Large intestine (tissue), 3 donors: ENCODE measurements at regions not wholly inside any gene's neighbourhood (a gene's known extent, or its start where the extent isn't known, plus 50 kb on each side); places are given as distances from the start of the nearest gene placed in this dataset.
"Not testable (repeated sequence)": the region's sequence is repeated elsewhere in the genome, so short reads cannot be mapped to it uniquely, and the experiment has no call there.

Experiments
- DNase-seq, 2 donors: peaks; one replicate each; pipeline versions ENCODE4 v3.0.0 to v3.0.0-alpha.2; 2013
- H3K27ac ChIP-seq: one replicate; pipeline ENCODE4 v1.5.1; 2013; ENCODE audit warnings: low read length
- H3K27me3 ChIP-seq: 2 replicates; pipeline ENCODE4 v1.6.1; 2013; ENCODE audit warnings: low read length; ENCODE audit not compliant: control insufficient read depth, insufficient read depth
- H3K36me3 ChIP-seq: 2 replicates; pipeline ENCODE4 v1.6.1; 2013; ENCODE audit warnings: low read length; ENCODE audit not compliant: control insufficient read depth, insufficient read depth
- H3K4me1 ChIP-seq: one replicate; pipeline ENCODE4 v1.6.1; 2013; ENCODE audit warnings: low read length; ENCODE audit not compliant: control insufficient read depth, insufficient read depth
- H3K4me3 ChIP-seq: one replicate; pipeline ENCODE4 v1.5.1; 2013; ENCODE audit warnings: low read length
- H3K9me3 ChIP-seq: one replicate; pipeline ENCODE4 v1.6.1; 2013; ENCODE audit warnings: mild to moderate bottlenecking, low read depth, low read length, moderate library complexity; ENCODE audit not compliant: control insufficient read depth
- WGBS: methylation state at CpG from one replicate; pipeline ENCODE4 v1.1.5; 2013; ENCODE audit warnings: low lambda C conversion rate; ENCODE audit not compliant: insufficient coverage; 5-methylcytosine and 5-hydroxymethylcytosine counted together

GRCh38 chr22:22771696-22772377 lies 115.8 kb upstream of the IGLL5 start:
- no peak for DNase-seq
- no peak overlapping the region for H3K27ac ChIP-seq
- H3K27me3 ChIP-seq = no peaks in the 10 kb centered on the region
- no peaks in the 10 kb centered on the region for H3K4me1 ChIP-seq
- no peaks in the 10 kb centered on the region for H3K9me3 ChIP-seq
- no peaks in the 10 kb centered on the region for H3K36me3 ChIP-seq
- H3K4me3 ChIP-seq = no peak overlapping the region
- WGBS = no CpG with 5 or more reads among the region's 4 CpGs

DNA sequence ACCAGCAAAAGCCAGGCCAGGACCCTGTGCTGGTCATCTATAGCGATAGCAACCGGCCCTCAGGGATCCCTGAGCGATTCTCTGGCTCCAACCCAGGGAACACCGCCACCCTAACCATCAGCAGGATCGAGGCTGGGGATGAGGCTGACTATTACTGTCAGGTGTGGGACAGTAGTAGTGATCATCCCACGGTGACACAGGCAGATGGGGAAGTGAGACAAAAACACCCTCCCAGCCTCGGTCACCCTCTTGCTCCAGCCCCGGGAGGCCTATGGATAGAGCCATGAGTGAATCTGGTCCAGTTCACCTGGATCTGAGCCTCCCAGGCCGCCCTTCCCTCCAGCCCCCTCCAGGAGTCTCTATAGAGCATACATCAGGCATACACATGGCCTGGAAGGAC lies 115.2 kb upstream of the IGLL5 start:
- H3K36me3 ChIP-seq = no peaks in the 10 kb centered on the region
- no peak overlapping the region for H3K27ac ChIP-seq
- H3K4me3 ChIP-seq = no peak overlapping the region
- no CpG with 5 or more reads among the region's 9 CpGs for WGBS
- H3K9me3 ChIP-seq = no peaks in the 10 kb centered on the region
- H3K4me1 ChIP-seq = no peaks in the 10 kb centered on the region
- H3K27me3 ChIP-seq = no peaks in the 10 kb centered on the region
- no peak for DNase-seq

DNA sequence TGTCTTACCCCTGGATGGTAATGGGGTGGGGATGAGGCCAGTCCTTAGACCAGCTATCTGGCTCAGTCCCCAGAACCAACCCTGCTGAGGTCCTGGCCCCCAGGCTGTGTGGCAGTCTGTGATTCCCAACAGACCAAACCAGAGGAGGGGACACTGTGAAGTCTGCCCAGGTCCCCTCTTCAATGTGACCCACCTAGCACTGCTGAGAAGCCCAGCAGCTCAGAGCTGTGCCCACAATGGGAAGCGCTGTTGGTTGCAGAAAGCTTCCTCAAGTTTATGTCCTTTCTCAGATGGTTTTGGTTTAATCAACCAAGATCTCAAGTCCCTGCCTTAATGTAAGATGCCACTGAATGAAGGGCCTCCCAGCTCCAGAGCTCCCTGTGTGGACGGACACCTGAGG lies 114.7 kb upstream of the IGLL5 start:
- no peak for DNase-seq
- no CpG with 5 or more reads among the region's 2 CpGs for WGBS
- Histone ChIP-seq H3K9me3 (no peaks in the 10 kb centered on the region), H3K36me3 (no peaks in the 10 kb centered on the region), H3K27me3 (no peaks in the 10 kb centered on the region), H3K4me3 (no peak overlapping the region), H3K27ac (no peak overlapping the region), H3K4me1 (no peaks in the 10 kb centered on the region)

DNA sequence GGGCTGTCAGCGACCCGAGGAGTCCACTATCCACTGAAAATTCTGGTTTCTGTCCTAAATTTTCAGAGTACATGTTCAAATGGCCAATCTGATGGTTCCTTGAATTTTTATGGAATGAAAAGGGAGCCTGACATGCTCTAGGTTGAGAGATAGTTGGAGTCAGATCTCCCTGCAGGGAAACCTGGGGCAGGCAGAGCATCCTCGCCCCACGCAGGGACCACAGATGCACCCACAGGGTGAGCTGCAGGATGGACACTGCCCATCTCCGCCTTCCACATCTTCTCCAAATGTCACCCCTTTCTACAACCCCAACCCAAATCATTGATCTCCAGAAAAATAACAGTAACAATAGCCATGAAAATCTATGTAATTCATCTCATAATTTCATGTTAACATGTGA lies 114.2 kb upstream of the IGLL5 start:
- Histone ChIP-seq H3K4me1 (no peaks in the 10 kb centered on the region), H3K36me3 (no peaks in the 10 kb centered on the region), H3K27ac (no peak overlapping the region), H3K27me3 (no peaks in the 10 kb centered on the region), H3K4me3 (no peak overlapping the region), H3K9me3 (no peaks in the 10 kb centered on the region)
- no CpG with 5 or more reads among the region's 5 CpGs for WGBS
- DNase-seq = no peak

DNA sequence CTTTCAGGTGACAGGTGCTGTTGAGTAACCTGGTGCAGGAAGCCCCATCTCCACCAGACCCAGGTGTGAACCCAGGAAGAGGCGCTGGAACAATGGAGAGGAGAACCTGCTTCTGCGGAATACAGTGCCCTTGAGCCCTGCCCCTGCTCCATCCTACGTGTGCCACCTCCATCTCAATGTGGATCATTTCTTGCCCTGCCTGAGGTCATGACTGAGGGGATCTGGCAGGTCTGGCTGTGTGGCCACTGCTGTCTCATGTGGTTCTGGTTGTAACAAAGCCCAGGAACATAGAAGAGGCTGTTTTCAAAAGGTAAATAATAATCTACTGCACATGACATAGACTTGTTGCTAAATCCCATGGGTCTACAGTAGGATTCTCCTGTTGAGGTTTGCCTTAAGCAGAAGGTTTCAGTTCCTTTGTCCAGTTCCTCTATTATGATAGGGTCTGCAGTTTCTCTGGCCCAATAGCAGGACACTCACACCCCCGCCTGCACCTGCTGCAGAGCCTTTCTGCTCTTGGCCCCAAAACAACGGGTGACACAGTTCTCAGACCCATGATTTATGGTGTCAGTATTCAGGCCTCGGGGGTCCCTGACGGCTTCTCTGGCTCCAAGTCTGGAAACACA lies 113.5 kb upstream of the IGLL5 start:
- H3K9me3 ChIP-seq = no peaks in the 10 kb centered on the region
- H3K36me3 ChIP-seq = no peaks in the 10 kb centered on the region
- no peak for DNase-seq
- WGBS = no CpG with 5 or more reads among the region's 7 CpGs
- H3K4me3 ChIP-seq = no peak overlapping the region
- H3K27me3 ChIP-seq = no peaks in the 10 kb centered on the region
- no peaks in the 10 kb centered on the region for H3K4me1 ChIP-seq
- H3K27ac ChIP-seq = no peak overlapping the region

DNA sequence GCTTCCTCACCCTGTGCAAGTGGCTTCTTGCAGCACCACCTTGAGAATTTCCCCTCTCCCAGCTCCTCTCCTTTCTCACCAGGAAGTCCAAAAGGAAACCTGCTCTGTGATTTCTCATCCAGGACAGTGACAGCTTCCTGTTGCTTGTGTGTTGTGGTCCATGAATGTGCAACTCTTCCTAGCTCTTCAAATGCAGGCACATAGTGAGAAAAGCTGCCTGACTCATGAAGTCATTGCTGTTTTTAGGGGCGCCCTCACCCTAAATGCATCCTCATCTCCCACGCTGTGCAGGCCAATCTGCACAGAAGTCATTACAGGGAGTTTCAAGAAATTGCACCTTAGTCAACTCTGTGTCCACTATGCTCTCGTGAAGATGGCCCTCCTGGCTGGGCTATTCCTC lies 112.9 kb upstream of the IGLL5 start:
- not testable (repeated sequence) for H3K9me3 ChIP-seq, DNase-seq, H3K27ac ChIP-seq, H3K4me1 ChIP-seq, H3K27me3 ChIP-seq, H3K4me3 ChIP-seq, H3K36me3 ChIP-seq
- no CpG with 5 or more reads among the region's 3 CpGs for WGBS

DNA sequence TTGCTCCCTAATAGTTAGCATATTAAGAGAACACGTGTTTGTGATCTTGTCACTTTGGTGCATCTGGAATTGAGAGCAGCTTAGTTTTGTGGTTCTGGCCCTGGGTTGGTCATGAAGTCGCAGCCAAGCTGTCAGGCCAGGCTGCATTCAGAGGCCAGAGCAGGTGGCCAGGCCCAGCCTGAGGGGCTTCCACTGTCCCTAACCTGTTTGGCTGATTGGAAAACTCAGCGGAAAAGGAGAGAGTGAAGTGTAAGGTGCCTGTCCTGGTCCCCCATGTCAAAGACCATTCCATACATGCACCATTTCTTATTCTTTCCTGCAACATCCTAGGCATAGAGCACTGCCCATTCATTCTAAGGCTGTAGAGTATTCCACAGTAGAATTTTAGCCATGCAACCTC lies 111.5 kb upstream of the IGLL5 start:
- H3K36me3 ChIP-seq = no peaks in the 10 kb centered on the region
- no peaks in the 10 kb centered on the region for H3K9me3 ChIP-seq
- H3K4me3 ChIP-seq = no peak overlapping the region
- no peak overlapping the region for H3K27ac ChIP-seq
- H3K27me3 ChIP-seq = no peaks in the 10 kb centered on the region
- H3K4me1 ChIP-seq = no peaks in the 10 kb centered on the region
- WGBS = 100% methylated on average over 1 of the region's 3 CpGs
- DNase-seq = no peak

DNA sequence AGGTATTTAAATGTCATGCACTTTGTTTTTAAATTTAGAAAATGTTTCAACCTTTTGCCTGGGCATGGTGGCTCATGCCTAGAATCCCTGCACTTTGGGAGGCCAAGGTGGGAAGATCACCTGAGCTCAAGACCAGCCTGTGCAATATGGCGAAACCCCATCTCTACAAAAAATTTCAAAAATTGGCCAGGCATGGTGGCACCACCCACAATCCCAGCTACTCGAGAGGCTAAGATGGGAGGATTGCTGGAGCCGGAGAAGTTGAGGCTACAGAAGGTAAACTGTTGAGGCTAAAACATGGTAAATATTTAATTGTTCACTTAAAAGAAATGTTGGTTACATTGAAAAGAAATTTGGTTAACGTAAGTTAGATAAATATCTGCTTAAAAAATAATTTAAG lies 108.4 kb upstream of the IGLL5 start:
- Histone ChIP-seq H3K27ac (no peak overlapping the region), H3K4me3 (no peak overlapping the region), H3K27me3 (no peaks in the 10 kb centered on the region), H3K9me3 (no peaks in the 10 kb centered on the region), H3K36me3 (no peaks in the 10 kb centered on the region), H3K4me1 (peaks cover 17% of the 10 kb centered on the region)
- no peak for DNase-seq
- 90% methylated on average over 2 of the region's 4 CpGs for WGBS

DNA sequence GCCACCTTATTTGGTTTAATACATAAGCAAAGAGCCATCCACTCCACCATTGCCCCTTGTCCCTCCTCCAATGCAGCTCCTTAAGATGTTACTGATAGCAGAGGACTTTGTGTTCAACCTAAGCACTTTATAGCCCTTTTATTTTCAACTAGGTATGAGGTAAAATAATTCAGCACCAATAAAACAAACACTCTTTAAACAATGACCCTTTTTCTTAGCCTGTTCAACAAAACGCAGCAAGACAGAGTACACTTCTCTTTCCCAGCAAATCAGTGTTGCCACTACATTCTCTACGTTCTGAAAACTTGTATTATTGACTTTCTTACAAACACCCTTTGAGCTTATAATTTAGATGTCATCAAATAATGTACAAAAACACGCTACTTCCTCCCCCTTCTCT lies 104.0 kb upstream of the IGLL5 start:
- H3K4me3 ChIP-seq = no peak overlapping the region
- DNase-seq = peak in 1 of 2 donors; percentile 76
- peak overlapping the region; percentile 61 for H3K27ac ChIP-seq
- H3K27me3 ChIP-seq = no peaks in the 10 kb centered on the region
- H3K9me3 ChIP-seq = no peaks in the 10 kb centered on the region
- no peaks in the 10 kb centered on the region for H3K36me3 ChIP-seq
- peaks cover 55% of the 10 kb centered on the region for H3K4me1 ChIP-seq
- 9% methylated on average over 3 of the region's 3 CpGs for WGBS

GRCh38 chr22:22784249-22785039 lies 103.2 kb upstream of the IGLL5 start:
- WGBS = 20% methylated on average over 1 of the region's 3 CpGs
- Histone ChIP-seq H3K27me3 (no peaks in the 10 kb centered on the region), H3K4me1 (peaks cover 58% of the 10 kb centered on the region), H3K27ac (peak overlapping the region; percentile 61), H3K4me3 (no peak overlapping the region), H3K36me3 (no peaks in the 10 kb centered on the region), H3K9me3 (no peaks in the 10 kb centered on the region)
- no peak for DNase-seq
